Endothelial cell (in vitro differentiated cells): ENCODE measurements at regions not wholly inside any gene's neighbourhood (a gene's known extent, or its start where the extent isn't known, plus 50 kb on each side); places are given as distances from the start of the nearest gene placed in this dataset.
"Not testable (repeated sequence)": the region's sequence is repeated elsewhere in the genome, so short reads cannot be mapped to it uniquely, and the experiment has no call there.

Experiments
- DNase-seq: peaks from one replicate; pipeline ENCODE4 v3.0.0; 2021; ENCODE audit warnings: low spot score
- H3K27ac Mint-ChIP-seq: one replicate; pipeline ENCODE4 v1.8.0; 2021; ENCODE audit warnings: mixed read lengths, inconsistent platforms; ENCODE audit not compliant: unreplicated experiment
- H3K27me3 Mint-ChIP-seq: one replicate; pipeline ENCODE4 v1.8.0; 2021; ENCODE audit warnings: mild to moderate bottlenecking, moderate library complexity, mixed read lengths, inconsistent platforms; ENCODE audit not compliant: unreplicated experiment
- H3K36me3 Mint-ChIP-seq: one replicate; pipeline ENCODE4 v1.8.0; 2021; ENCODE audit warnings: mild to moderate bottlenecking, low read depth, mixed read lengths, inconsistent platforms; ENCODE audit not compliant: unreplicated experiment
- H3K4me1 Mint-ChIP-seq: one replicate; pipeline ENCODE4 v1.8.0; 2021; ENCODE audit warnings: mild to moderate bottlenecking, mixed read lengths, inconsistent platforms; ENCODE audit not compliant: unreplicated experiment
- H3K4me3 Mint-ChIP-seq: one replicate; pipeline ENCODE4 v1.8.0; 2021; ENCODE audit warnings: mild to moderate bottlenecking, mixed read lengths, inconsistent platforms; ENCODE audit not compliant: unreplicated experiment
- H3K9me3 Mint-ChIP-seq: one replicate; pipeline ENCODE4 v1.8.0; 2021; ENCODE audit warnings: mixed read lengths, inconsistent platforms; ENCODE audit not compliant: unreplicated experiment

DNA sequence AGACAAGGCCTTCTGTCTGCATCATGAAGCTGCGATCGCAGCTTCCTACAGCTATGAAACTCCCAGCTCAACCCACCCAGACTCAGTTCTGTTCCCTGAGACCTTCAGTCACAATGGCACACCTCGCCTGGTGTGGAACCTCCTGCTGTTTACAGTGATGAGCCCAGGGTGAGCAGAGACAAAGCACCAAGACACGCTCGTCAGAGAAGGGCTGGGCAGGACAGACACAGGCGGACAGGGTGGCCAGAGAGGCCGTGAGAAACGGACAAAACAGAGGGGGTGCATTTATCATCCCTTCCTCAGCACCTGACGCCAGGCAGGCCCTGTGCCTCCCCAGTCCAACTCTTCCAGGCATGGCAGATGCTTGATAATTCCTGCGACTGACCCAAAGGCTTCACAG, 178.2 kb downstream of the LMLN start:
- not testable (repeated sequence) for H3K9me3 Mint-ChIP-seq, H3K27ac Mint-ChIP-seq, H3K27me3 Mint-ChIP-seq, H3K4me3 Mint-ChIP-seq, H3K36me3 Mint-ChIP-seq, H3K4me1 Mint-ChIP-seq, DNase-seq

DNA sequence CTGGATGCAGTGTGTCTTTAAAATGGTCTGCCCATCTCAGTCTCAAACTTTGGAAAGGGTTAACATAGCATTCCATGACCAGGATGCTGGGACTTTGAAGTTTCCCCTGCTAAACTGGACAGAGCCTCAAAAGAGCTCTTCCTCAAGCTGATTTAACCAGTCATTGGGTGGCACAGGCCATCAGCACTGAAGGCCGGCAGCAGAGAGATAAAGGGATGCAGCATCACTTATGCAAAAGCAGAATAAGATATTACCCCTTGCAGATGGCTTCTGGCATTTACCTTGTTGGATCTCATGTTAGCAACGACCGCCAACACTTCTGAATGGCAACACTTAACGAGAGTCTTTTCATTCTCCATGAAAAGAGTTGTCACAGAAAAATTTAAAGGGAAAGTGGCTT, 179.0 kb downstream of the LMLN start:
- H3K27me3 Mint-ChIP-seq, H3K9me3 Mint-ChIP-seq, H3K36me3 Mint-ChIP-seq, H3K4me1 Mint-ChIP-seq, H3K4me3 Mint-ChIP-seq, DNase-seq, H3K27ac Mint-ChIP-seq: not testable (repeated sequence)

DNA sequence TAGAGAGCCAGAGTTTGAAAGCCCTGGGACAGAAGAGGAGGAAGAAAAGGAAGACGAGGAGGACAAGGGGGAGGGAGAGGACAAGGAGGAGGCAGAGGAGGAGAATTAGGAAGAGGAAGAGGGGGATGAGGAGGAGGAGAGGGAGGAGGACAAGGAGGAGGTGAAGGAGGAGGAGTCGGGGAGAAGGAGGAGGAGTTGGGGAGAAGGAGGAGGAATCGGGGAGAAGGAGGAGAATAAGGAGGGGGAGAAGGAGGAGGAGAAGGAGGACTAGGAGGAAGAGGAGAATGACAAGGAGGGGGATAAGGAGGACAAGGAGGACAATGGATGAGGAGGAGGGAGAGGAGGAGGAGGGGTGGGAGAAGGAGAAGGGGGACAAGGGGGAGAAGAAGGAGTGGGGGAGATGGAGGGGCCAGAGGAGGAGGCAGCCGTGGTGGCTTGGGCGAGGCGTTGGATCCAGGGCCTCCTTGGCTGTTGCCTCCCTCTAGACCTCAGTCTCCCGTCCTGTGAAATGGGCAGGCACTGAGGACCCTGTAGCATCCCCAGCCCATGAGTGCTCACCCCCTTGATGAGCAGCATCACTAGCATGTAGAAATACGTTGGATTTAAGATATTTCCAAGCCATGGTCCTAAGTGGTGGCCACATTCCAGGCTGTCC, 179.6 kb downstream of the LMLN start:
- H3K27ac Mint-ChIP-seq, H3K4me3 Mint-ChIP-seq, H3K4me1 Mint-ChIP-seq, DNase-seq, H3K27me3 Mint-ChIP-seq, H3K9me3 Mint-ChIP-seq, H3K36me3 Mint-ChIP-seq: not testable (repeated sequence)

DNA sequence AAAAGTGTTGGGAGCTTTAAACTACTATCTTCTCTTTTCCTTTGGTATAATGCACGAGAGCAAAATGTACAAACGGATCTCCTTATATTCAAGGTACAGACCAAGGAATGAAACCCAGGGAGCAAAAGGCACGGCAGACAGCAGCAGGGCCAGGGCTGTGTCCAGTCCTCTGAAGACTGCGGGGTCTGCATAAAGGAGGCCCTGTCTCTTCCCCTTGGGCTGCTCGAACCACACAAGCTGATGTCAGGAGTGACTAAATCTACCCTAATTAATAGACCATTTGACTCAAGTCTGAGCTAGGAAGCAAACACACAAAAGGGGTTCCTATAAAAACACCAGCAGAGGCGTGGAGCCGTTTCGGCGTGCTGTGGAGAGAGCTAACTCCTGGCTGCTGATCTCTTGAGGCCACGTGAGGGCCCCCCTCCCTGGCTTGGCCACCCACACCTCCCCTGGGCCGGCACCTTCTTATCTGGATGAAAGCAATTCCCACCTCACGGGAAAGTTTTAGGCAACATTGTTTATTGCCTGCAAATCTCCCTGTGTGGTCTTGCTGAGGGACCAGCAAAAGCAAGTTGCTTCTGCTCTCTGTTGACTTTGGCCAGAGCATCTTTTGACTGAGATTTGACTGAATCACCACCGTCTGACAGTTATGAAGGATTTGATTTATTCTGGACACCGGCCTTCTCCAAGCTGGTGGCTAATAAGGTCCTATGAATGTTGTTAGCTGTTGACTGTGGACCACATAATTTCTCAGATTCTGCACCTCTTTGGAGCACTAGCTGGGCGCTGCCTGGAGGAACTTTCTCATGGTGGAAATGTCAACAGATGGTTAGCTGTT, 183.5 kb downstream of the LMLN start:
- DNase-seq, H3K4me1 Mint-ChIP-seq, H3K27me3 Mint-ChIP-seq, H3K36me3 Mint-ChIP-seq, H3K4me3 Mint-ChIP-seq, H3K9me3 Mint-ChIP-seq, H3K27ac Mint-ChIP-seq: not testable (repeated sequence)

DNA sequence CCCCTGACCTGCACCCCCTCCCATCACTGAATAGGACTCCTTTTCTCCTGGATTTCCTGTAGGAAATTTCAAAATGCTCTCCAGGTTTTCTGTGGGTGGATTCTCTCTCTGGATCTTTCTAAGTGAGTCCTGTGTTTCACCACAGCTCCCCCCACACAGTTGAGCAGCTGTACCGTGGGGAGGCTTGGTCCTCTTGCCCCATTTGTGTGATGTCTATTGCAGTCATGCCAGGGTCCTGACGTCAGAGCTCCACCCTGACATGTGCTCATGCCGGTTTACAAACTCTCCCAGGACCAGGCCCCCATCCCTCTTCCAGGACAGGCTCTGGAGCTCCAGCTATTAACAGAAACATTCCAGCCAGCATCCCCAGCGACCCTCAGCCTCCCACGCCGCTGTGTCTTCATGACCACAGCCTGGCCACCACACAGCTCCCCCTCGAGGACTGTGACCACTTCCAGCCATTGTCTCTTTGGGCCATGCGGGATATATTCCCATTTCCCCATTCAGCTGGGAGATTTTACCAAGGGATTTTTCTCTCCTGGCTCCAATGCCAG, 185.3 kb downstream of the LMLN start:
- not testable (repeated sequence) for H3K9me3 Mint-ChIP-seq, DNase-seq, H3K27ac Mint-ChIP-seq, H3K4me1 Mint-ChIP-seq, H3K27me3 Mint-ChIP-seq, H3K36me3 Mint-ChIP-seq, H3K4me3 Mint-ChIP-seq

DNA sequence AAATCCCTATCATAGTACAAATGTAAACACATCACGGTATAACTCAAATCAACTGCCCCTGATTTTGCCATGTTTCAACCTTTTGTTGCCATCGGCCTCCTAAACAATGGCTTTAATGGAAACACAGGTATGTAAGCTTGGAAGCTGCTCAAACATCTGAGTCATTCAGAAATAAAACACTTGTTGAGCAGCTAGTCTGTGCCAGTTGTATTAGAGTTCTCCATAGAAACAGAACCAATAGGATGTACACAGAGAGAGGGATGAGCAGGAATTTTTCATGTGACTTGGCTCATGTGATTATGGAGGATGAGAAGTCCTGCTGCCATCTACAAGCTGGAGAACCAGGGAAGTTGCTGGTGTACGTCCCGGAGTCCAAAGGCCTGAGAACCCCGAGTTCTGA, 186.1 kb downstream of the LMLN start:
- not testable (repeated sequence) for H3K27me3 Mint-ChIP-seq, DNase-seq, H3K4me1 Mint-ChIP-seq, H3K36me3 Mint-ChIP-seq, H3K27ac Mint-ChIP-seq, H3K4me3 Mint-ChIP-seq, H3K9me3 Mint-ChIP-seq

DNA sequence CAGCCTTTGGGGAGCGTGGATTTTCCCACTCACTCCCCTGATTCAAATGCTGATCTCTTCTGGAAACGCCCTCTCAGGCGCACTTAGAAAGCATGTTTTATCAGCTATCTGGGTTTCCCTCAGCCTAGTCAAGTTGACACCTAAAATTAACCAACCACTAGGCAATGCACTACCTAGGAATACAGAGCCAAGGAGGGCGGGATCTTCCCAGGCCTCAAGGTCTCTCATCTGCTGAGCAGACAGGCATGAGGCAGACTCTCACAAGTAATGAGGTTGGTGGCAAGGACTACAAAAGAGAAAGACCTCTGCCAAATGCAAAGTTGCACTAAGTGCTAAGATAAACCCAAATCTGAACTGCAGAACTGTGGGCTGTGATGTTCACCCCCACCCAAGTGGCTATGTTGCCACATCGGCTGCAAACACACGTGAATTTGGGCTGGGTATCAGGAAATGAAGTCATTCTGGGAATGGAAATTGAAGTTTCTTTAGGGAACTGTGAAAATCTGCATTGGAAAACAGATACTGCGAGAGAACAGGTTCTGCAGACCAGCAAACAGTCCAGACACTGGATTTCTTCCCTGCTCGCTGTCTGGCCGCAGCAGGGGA, 186.6 kb downstream of the LMLN start:
- DNase-seq, H3K27me3 Mint-ChIP-seq, H3K9me3 Mint-ChIP-seq, H3K4me3 Mint-ChIP-seq, H3K27ac Mint-ChIP-seq, H3K36me3 Mint-ChIP-seq, H3K4me1 Mint-ChIP-seq: not testable (repeated sequence)

DNA sequence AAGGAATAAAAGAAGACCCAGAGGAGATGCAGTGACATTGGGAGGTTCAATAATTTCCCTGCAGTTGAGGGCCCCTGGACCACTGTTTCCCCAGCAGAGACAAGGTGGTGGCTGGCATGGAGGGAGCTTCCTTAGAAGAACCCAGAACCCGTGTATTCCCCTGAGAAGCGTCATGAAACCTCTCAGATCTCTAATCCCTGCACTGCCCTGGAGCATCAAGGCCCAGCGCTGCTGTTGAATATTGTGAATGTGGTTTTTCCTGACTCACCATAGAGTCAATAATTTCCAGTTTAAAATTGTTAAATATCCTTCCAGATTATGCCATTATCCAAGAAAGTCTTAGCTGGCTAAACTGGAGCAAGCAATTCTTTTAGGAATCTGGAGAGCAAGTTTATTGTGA, 187.2 kb downstream of the LMLN start:
- not testable (repeated sequence) for H3K4me1 Mint-ChIP-seq, H3K27ac Mint-ChIP-seq, H3K4me3 Mint-ChIP-seq, H3K9me3 Mint-ChIP-seq, DNase-seq, H3K27me3 Mint-ChIP-seq, H3K36me3 Mint-ChIP-seq

DNA sequence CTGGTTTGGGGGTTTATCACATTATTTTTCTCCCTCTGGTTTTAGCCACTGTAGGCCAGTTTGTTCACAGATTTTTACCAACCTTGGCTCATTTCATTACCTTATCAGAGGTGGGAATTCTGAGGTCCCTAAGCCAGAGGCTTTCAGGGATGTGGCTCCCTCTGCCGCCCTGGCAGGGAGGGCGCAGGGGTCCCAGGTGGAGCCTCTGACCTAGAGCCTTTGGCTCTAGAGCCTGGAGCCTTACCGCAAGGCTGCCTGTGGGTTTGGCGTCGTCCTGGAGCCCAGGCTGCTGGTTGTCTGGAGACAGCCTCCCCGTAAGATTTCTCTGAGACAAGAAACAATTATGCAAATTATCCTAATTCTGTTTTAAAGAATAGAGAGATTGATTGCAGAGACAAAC, 188.0 kb downstream of the LMLN start:
- DNase-seq, H3K27me3 Mint-ChIP-seq, H3K36me3 Mint-ChIP-seq, H3K27ac Mint-ChIP-seq, H3K9me3 Mint-ChIP-seq, H3K4me1 Mint-ChIP-seq, H3K4me3 Mint-ChIP-seq: not testable (repeated sequence)

DNA sequence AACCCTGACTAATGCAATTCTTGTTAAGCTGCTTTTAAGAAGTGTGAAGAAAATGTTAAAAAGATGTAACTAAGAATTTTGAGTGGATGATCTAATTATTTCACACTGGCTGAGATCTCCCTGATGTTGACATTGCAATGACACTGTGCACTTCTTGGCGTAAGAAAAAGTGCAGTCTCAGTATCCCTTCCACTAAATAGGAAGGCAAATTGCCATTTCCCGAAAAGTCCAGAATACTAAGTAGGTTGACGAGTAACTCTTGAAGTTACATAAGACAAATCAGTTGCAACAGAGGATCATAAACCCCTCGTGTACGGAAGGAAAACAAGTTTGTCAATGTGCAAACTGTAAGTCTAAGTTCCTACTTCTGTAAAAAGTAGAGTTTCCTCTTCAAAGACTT, 189.9 kb downstream of the LMLN start:
- not testable (repeated sequence) for DNase-seq, H3K27me3 Mint-ChIP-seq, H3K27ac Mint-ChIP-seq, H3K9me3 Mint-ChIP-seq, H3K4me1 Mint-ChIP-seq, H3K36me3 Mint-ChIP-seq, H3K4me3 Mint-ChIP-seq

DNA sequence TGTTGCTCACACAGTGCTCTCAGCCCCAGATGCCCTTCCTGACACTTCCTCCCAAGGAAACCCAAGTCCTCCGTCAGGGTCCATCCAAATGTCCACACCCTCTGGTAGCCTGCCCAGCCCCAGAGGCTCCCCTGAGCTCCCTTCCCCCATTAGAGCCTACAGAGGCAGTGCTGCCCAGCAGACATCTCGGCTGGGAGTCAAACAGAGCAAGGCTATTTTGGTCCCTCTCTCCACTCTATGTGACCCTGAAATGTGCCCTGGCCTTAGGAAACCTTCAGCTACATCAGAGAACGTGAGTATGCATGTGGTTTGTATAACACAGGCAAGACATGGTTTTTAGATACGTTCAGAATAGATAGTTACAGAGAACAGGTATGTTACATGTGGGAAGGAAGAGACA, 191.8 kb downstream of the LMLN start:
- not testable (repeated sequence) for DNase-seq

DNA sequence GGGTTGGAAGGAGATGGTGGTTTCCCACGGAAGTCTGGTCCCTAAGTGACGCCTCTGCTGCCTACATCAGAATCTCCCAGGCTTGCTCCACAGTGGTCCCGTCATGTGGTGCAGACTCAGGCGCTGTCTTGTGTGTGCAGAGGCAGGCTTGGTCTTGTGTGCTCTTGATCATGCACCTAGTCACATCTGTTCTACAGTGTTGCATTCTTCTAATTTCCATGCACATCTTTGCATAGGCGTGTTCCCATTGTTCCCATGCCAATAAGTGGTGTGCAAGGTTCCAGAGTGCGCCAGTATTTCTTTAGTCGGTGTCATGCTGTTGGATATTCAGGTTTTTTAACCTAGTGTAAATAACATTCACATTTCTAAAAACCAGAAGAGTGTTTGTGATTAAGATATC, 195.8 kb downstream of the LMLN start:
- H3K4me3 Mint-ChIP-seq, H3K9me3 Mint-ChIP-seq, H3K4me1 Mint-ChIP-seq, H3K27me3 Mint-ChIP-seq, DNase-seq, H3K27ac Mint-ChIP-seq, H3K36me3 Mint-ChIP-seq: not testable (repeated sequence)

More for the DNA sequence above, 191.8 kb downstream of the LMLN start:
- H3K4me1 Mint-ChIP-seq, H3K27me3 Mint-ChIP-seq, H3K9me3 Mint-ChIP-seq, H3K36me3 Mint-ChIP-seq, H3K27ac Mint-ChIP-seq, H3K4me3 Mint-ChIP-seq: not testable (repeated sequence)
